HFFc6 (cell line): ENCODE measurements at regions not wholly inside any gene's neighbourhood (a gene's known extent, or its start where the extent isn't known, plus 50 kb on each side); places are given as distances from the start of the nearest gene placed in this dataset.

ENCODE experiments used
- DNase-seq: peaks from one replicate; pipeline ENCODE4 v3.0.0-alpha.2; 2018
- H3K27ac Mint-ChIP-seq: 2 replicates; pipeline ENCODE4 v1.8.0; 2020; ENCODE audit warnings: mild to moderate bottlenecking, mixed read lengths
- H3K27me3 Mint-ChIP-seq: 2 replicates; pipeline ENCODE4 v1.8.0; 2021; ENCODE audit warnings: mild to moderate bottlenecking, moderate library complexity, mixed read lengths; ENCODE audit not compliant: insufficient read depth
- H3K36me3 Mint-ChIP-seq: 2 replicates; pipeline ENCODE4 v1.8.0; 2021; ENCODE audit warnings: low read depth, mixed read lengths
- H3K4me1 Mint-ChIP-seq: 2 replicates; pipeline ENCODE4 v1.8.0; 2020; ENCODE audit warnings: low read depth, mixed read lengths
- H3K4me3 Mint-ChIP-seq: 2 replicates; pipeline ENCODE4 v1.8.0; 2020; ENCODE audit warnings: mild to moderate bottlenecking, moderate library complexity, mixed read lengths
- H3K9me3 Mint-ChIP-seq: 2 replicates; pipeline ENCODE4 v1.8.0; 2020; ENCODE audit warnings: mild to moderate bottlenecking, mixed read lengths
- CTCF ChIP-seq: fragments of 200-600 bp; sonication (generic); IDR thresholded peaks from 2 replicates; pipeline ENCODE4 v1.5.0; 2021; ENCODE audit warnings: antibody characterized with exemption, mild to moderate bottlenecking

- Mint-ChIP-seq H3K36me3 (no peaks in the 10 kb centered on the region), H3K4me3 (no peak overlapping the region), H3K27ac (no peak overlapping the region), H3K4me1 (no peaks in the 10 kb centered on the region), H3K27me3 (no peaks in the 10 kb centered on the region), H3K9me3 (peaks cover 5% of the 10 kb centered on the region)
- no peak for DNase-seq
- no peak for TF ChIP-seq CTCF
These were observed 656.5 kb downstream of the CDY2B start for GRCh38 chrY:17223502-17223901.

GRCh38 chrY:17202395-17202794, 677.6 kb downstream of the CDY2B start:
- H3K9me3 Mint-ChIP-seq: peaks cover 15% of the 10 kb centered on the region
- no peak for DNase-seq
- H3K36me3 Mint-ChIP-seq: no peaks in the 10 kb centered on the region
- H3K27ac Mint-ChIP-seq: no peak overlapping the region
- no peak for TF ChIP-seq CTCF
- H3K4me1 Mint-ChIP-seq: no peaks in the 10 kb centered on the region
- no peak overlapping the region for H3K4me3 Mint-ChIP-seq
- no peaks in the 10 kb centered on the region; the same call in 1 of the 2 replicates for H3K27me3 Mint-ChIP-seq

GRCh38 chrY:17184299-17184698, 695.7 kb downstream of the CDY2B start:
- Mint-ChIP-seq H3K27ac (no peak overlapping the region), H3K27me3 (no peaks in the 10 kb centered on the region), H3K36me3 (no peaks in the 10 kb centered on the region), H3K9me3 (peaks cover 13% of the 10 kb centered on the region), H3K4me3 (no peak overlapping the region), H3K4me1 (no peaks in the 10 kb centered on the region)
- no peak for DNase-seq
- TF ChIP-seq CTCF: no peak

GRCh38 chrY:17166881-17167280, 713.1 kb downstream of the CDY2B start:
- Mint-ChIP-seq H3K27me3 (no peaks in the 10 kb centered on the region), H3K27ac (no peak overlapping the region), H3K4me3 (no peak overlapping the region), H3K9me3 (peaks cover 9% of the 10 kb centered on the region), H3K36me3 (no peaks in the 10 kb centered on the region), H3K4me1 (no peaks in the 10 kb centered on the region)
- DNase-seq: no peak
- TF ChIP-seq CTCF: no peak

DNA sequence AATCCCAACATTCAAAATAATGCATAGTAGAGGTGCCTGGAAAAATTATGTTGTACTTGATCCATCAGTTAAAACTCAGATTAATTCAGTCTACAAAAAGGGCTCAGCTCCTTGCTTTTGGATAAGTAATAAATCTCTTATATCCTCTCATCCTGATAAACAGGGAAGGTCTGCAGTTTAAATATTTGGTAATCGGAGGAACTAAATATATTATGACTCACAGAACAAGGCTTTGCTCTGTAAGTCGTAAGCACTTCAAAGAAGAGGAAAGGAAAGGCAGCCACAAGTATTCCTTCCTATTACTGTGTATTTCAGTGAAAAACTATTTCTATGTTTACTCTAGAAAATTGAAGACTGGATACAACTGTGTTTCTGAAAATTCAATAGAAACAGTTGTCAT, 757.9 kb downstream of the CDY2B start:
- H3K36me3 Mint-ChIP-seq: no peaks in the 10 kb centered on the region

More for the DNA sequence above, 757.9 kb downstream of the CDY2B start:
- H3K27ac Mint-ChIP-seq: no peak overlapping the region
- no peaks in the 10 kb centered on the region for H3K4me1 Mint-ChIP-seq
- TF ChIP-seq CTCF: no peak
- DNase-seq: no peak
- H3K9me3 Mint-ChIP-seq: 0 out of 2 replicates have a peak, but pooled peaks cover 3% of the 10 kb centered on the region
- H3K4me3 Mint-ChIP-seq: no peak overlapping the region
- no peaks in the 10 kb centered on the region for H3K27me3 Mint-ChIP-seq
